EL (cell line): ENCODE measurements at regions not wholly inside any gene's neighbourhood (a gene's known extent, or its start where the extent isn't known, plus 50 kb on each side); places are given as distances from the start of the nearest gene placed in this dataset.

Experiments used
- DNase-seq: peaks from one replicate; pipeline ENCODE4 v3.0.0-alpha.2; 2016

GRCh38 chr3:130841357-130841756 lies 52.5 kb upstream of the ATP2C1 start:
- no peak for DNase-seq

- DNase-seq, result no peak
These were observed 50.4 kb upstream of the ATP2C1 start for GRCh38 chr3:130843441-130843840.
